GM18498 (cell line): ENCODE measurements at regions not wholly inside any gene's neighbourhood (a gene's known extent, or its start where the extent isn't known, plus 50 kb on each side); places are given as distances from the start of the nearest gene placed in this dataset.

ENCODE experiments used
- ATAC-seq: cut with Tn5 transposase; IDR thresholded peaks from one replicate; pipeline ENCODE4 v1.9.1; 2021; ENCODE audit warnings: mild to moderate bottlenecking, moderate library complexity; ENCODE audit not compliant: unreplicated experiment

- ATAC-seq = no peak
Measured at GRCh38 chr20:22652681-22653588, 68.6 kb upstream of the FOXA2 start.

- no peak for ATAC-seq
Measured at GRCh38 chr20:22653658-22654642, 69.6 kb upstream of the FOXA2 start.

GRCh38 chr20:22663528-22664025 is 79.2 kb upstream of the FOXA2 start:
- ATAC-seq = no peak

GRCh38 chr20:22667198-22667597 is 82.8 kb upstream of the FOXA2 start:
- ATAC-seq = no peak

GRCh38 chr20:22672191-22672590 is 87.8 kb upstream of the FOXA2 start:
- ATAC-seq = no peak

GRCh38 chr20:22673467-22673866 is 89.1 kb upstream of the FOXA2 start:
- no peak for ATAC-seq

GRCh38 chr20:22675341-22675740 is 91.0 kb upstream of the FOXA2 start:
- ATAC-seq = no peak

GRCh38 chr20:22678678-22679077 is 94.3 kb upstream of the FOXA2 start:
- no peak for ATAC-seq

- ATAC-seq = no peak
Measured at GRCh38 chr20:22679197-22679596, 94.8 kb upstream of the FOXA2 start.

GRCh38 chr20:22680031-22680740 is 95.8 kb upstream of the FOXA2 start:
- no peak for ATAC-seq

GRCh38 chr20:22681591-22682248 is 97.3 kb upstream of the FOXA2 start:
- ATAC-seq = no peak

- no peak for ATAC-seq
Measured at GRCh38 chr20:22682381-22682780, 98.0 kb upstream of the FOXA2 start.

GRCh38 chr20:22684072-22684762 is 99.8 kb upstream of the FOXA2 start:
- peak; percentile 87 for ATAC-seq

GRCh38 chr20:22684763-22685443 is 100.5 kb upstream of the FOXA2 start:
- no peak for ATAC-seq

- ATAC-seq = no peak
Measured at GRCh38 chr20:22686097-22686496, 101.7 kb upstream of the FOXA2 start.

- no peak for ATAC-seq
Measured at GRCh38 chr20:22687676-22688349, 103.4 kb upstream of the FOXA2 start.

- ATAC-seq = no peak
Measured at GRCh38 chr20:22688485-22688884, 104.1 kb upstream of the FOXA2 start.

- ATAC-seq = no peak
Measured at GRCh38 chr20:22689266-22689665, 104.9 kb upstream of the FOXA2 start.

GRCh38 chr20:22690000-22690399 is 105.6 kb upstream of the FOXA2 start:
- ATAC-seq = no peak
